HT-29 (cell line): ENCODE measurements at regions not wholly inside any gene's neighbourhood (a gene's known extent, or its start where the extent isn't known, plus 50 kb on each side); places are given as distances from the start of the nearest gene placed in this dataset.
"Not testable (repeated sequence)": the region's sequence is repeated elsewhere in the genome, so short reads cannot be mapped to it uniquely, and the experiment has no call there.

ENCODE experiments used
- DNase-seq: peaks from one replicate; pipeline ENCODE4 v3.0.0-alpha.2; 2015; ENCODE audit warnings: low spot score

GRCh38 chr15:53036641-53037040 lies 246.5 kb upstream of the ONECUT1 start:
- DNase-seq: no peak

- no peak for DNase-seq
Measured at GRCh38 chr15:53034767-53035245, 244.7 kb upstream of the ONECUT1 start.

- no peak for DNase-seq
Measured at GRCh38 chr15:53033709-53034108, 243.6 kb upstream of the ONECUT1 start.

- no peak for DNase-seq
Measured at GRCh38 chr15:53031469-53031868, 241.3 kb upstream of the ONECUT1 start.

- no peak for DNase-seq
Measured at GRCh38 chr15:53022788-53023187, 232.7 kb upstream of the ONECUT1 start.

- DNase-seq: no peak
Measured at GRCh38 chr15:53013329-53013728, 223.2 kb upstream of the ONECUT1 start.

GRCh38 chr15:53011779-53012178 lies 221.6 kb upstream of the ONECUT1 start:
- DNase-seq: not testable (repeated sequence)

- no peak for DNase-seq
Measured at GRCh38 chr15:53009093-53009492, 219.0 kb upstream of the ONECUT1 start.

GRCh38 chr15:53000409-53000808 lies 210.3 kb upstream of the ONECUT1 start:
- DNase-seq: no peak

- DNase-seq: no peak
Measured at GRCh38 chr15:52997123-52997522, 207.0 kb upstream of the ONECUT1 start.

- no peak for DNase-seq
Measured at GRCh38 chr15:52994290-52994689, 204.2 kb upstream of the ONECUT1 start.

- DNase-seq: no peak
Measured at GRCh38 chr15:52984507-52984906, 194.4 kb upstream of the ONECUT1 start.

GRCh38 chr15:52980446-52980845 lies 190.3 kb upstream of the ONECUT1 start:
- no peak for DNase-seq

GRCh38 chr15:52976516-52977075 lies 186.5 kb upstream of the ONECUT1 start:
- no peak for DNase-seq

- DNase-seq: no peak
Measured at GRCh38 chr15:52975941-52976449, 185.9 kb upstream of the ONECUT1 start.

- DNase-seq: no peak
Measured at GRCh38 chr15:52963865-52964264, 173.7 kb upstream of the ONECUT1 start.

- DNase-seq: peak; percentile 25
Measured at GRCh38 chr15:52960283-52960682, 170.1 kb upstream of the ONECUT1 start.

- DNase-seq: no peak
Measured at GRCh38 chr15:52943746-52944145, 153.6 kb upstream of the ONECUT1 start.

GRCh38 chr15:52936489-52936888 lies 146.4 kb upstream of the ONECUT1 start:
- no peak for DNase-seq

- no peak for DNase-seq
Measured at GRCh38 chr15:52925130-52925529, 135.0 kb upstream of the ONECUT1 start.

- no peak for DNase-seq
Measured at GRCh38 chr15:52924630-52925029, 134.5 kb upstream of the ONECUT1 start.

- no peak for DNase-seq
Measured at GRCh38 chr15:52923626-52924025, 133.5 kb upstream of the ONECUT1 start.

GRCh38 chr15:52922871-52923270 lies 132.7 kb upstream of the ONECUT1 start:
- DNase-seq: no peak

- DNase-seq: no peak
Measured at GRCh38 chr15:52912172-52912571, 122.0 kb upstream of the ONECUT1 start.
